Epidermal melanocyte (primary cell): ENCODE measurements at regions not wholly inside any gene's neighbourhood (a gene's known extent, or its start where the extent isn't known, plus 50 kb on each side); places are given as distances from the start of the nearest gene placed in this dataset.
"Not testable (repeated sequence)": the region's sequence is repeated elsewhere in the genome, so short reads cannot be mapped to it uniquely, and the experiment has no call there.

Experiments used
- DNase-seq: peaks from one replicate; pipeline ENCODE4 v3.0.0; 2011; ENCODE audit warnings: low spot score; ENCODE audit not compliant: insufficient read length

- DNase-seq, result no peak
Observed at GRCh38 chr10:34016576-34016975, 682.1 kb upstream of the NRP1 start.

- DNase-seq, result no peak
Observed at GRCh38 chr10:34015700-34016099, 681.2 kb upstream of the NRP1 start.

- no peak for DNase-seq
Observed at GRCh38 chr10:34013235-34013634, 678.8 kb upstream of the NRP1 start.

GRCh38 chr10:34010891-34011290, 676.4 kb upstream of the NRP1 start:
- no peak for DNase-seq

GRCh38 chr10:34010228-34010627, 675.8 kb upstream of the NRP1 start:
- not testable (repeated sequence) for DNase-seq

- no peak for DNase-seq
Observed at GRCh38 chr10:34008656-34009055, 674.2 kb upstream of the NRP1 start.

- DNase-seq, result no peak
Observed at GRCh38 chr10:34006471-34006870, 672.0 kb upstream of the NRP1 start.

GRCh38 chr10:34003561-34003960, 669.1 kb upstream of the NRP1 start:
- DNase-seq, result no peak

GRCh38 chr10:34002896-34003295, 668.4 kb upstream of the NRP1 start:
- DNase-seq, result no peak

- no peak for DNase-seq
Observed at GRCh38 chr10:34001831-34002230, 667.4 kb upstream of the NRP1 start.

- no peak for DNase-seq
Observed at GRCh38 chr10:34001087-34001580, 666.7 kb upstream of the NRP1 start.

GRCh38 chr10:33993917-33994316, 659.5 kb upstream of the NRP1 start:
- no peak for DNase-seq

GRCh38 chr10:33991924-33992323, 657.5 kb upstream of the NRP1 start:
- DNase-seq, result no peak

- no peak for DNase-seq
Observed at GRCh38 chr10:33986515-33986914, 652.0 kb upstream of the NRP1 start.

- DNase-seq, result no peak
Observed at GRCh38 chr10:33986016-33986415, 651.5 kb upstream of the NRP1 start.

- DNase-seq, result no peak
Observed at GRCh38 chr10:33982995-33983394, 648.5 kb upstream of the NRP1 start.

- no peak for DNase-seq
Observed at GRCh38 chr10:33981301-33981700, 646.8 kb upstream of the NRP1 start.

GRCh38 chr10:33979195-33979594, 644.7 kb upstream of the NRP1 start:
- no peak for DNase-seq

GRCh38 chr10:33975481-33975880, 641.0 kb upstream of the NRP1 start:
- DNase-seq, result no peak

- no peak for DNase-seq
Observed at GRCh38 chr10:33974976-33975478, 640.6 kb upstream of the NRP1 start.

GRCh38 chr10:33968983-33969382, 634.5 kb upstream of the NRP1 start:
- DNase-seq, result no peak

GRCh38 chr10:33967606-33968120, 633.2 kb upstream of the NRP1 start:
- DNase-seq, result no peak

GRCh38 chr10:33966946-33967345, 632.5 kb upstream of the NRP1 start:
- DNase-seq, result no peak
